NOMO-1 (cell line): ENCODE measurements at regions not wholly inside any gene's neighbourhood (a gene's known extent, or its start where the extent isn't known, plus 50 kb on each side); places are given as distances from the start of the nearest gene placed in this dataset.
"Not testable (repeated sequence)": the region's sequence is repeated elsewhere in the genome, so short reads cannot be mapped to it uniquely, and the experiment has no call there.

Source experiments
- DNase-seq, 2 experiments: peaks; one replicate each; lab custom pipeline; 2025; ENCODE audit not compliant: unreplicated experiment in 2 of 2; lab: John Stamatoyannopoulos, UW

- DNase-seq = no peak
Observed at GRCh38 chr22:27588915-27589314, 212.6 kb downstream of the MN1 start.

GRCh38 chr22:27591060-27591459 is 210.5 kb downstream of the MN1 start:
- DNase-seq = no peak

GRCh38 chr22:27593378-27593777 is 208.2 kb downstream of the MN1 start:
- no peak for DNase-seq

GRCh38 chr22:27594020-27594419 is 207.5 kb downstream of the MN1 start:
- no peak for DNase-seq

- DNase-seq = no peak
Observed at GRCh38 chr22:27594474-27595134, 207.0 kb downstream of the MN1 start.

- no peak for DNase-seq
Observed at GRCh38 chr22:27596133-27596870, 205.3 kb downstream of the MN1 start.

GRCh38 chr22:27597703-27598444 is 203.7 kb downstream of the MN1 start:
- DNase-seq = no peak

GRCh38 chr22:27598792-27599191 is 202.8 kb downstream of the MN1 start:
- peak; percentile 55 to 63 for DNase-seq

GRCh38 chr22:27601195-27601594 is 200.4 kb downstream of the MN1 start:
- no peak for DNase-seq

GRCh38 chr22:27602390-27602789 is 199.2 kb downstream of the MN1 start:
- DNase-seq = no peak

- DNase-seq = no peak
Observed at GRCh38 chr22:27603111-27603799, 198.3 kb downstream of the MN1 start.

GRCh38 chr22:27603800-27604144 is 197.8 kb downstream of the MN1 start:
- DNase-seq = no peak

GRCh38 chr22:27605390-27605789 is 196.2 kb downstream of the MN1 start:
- DNase-seq = no peak

GRCh38 chr22:27607750-27608149 is 193.8 kb downstream of the MN1 start:
- DNase-seq = not testable (repeated sequence)

- DNase-seq = no peak
Observed at GRCh38 chr22:27609451-27609888, 192.1 kb downstream of the MN1 start.

- DNase-seq = not testable (repeated sequence)
Observed at GRCh38 chr22:27610164-27610563, 191.4 kb downstream of the MN1 start.

GRCh38 chr22:27610863-27611786 is 190.4 kb downstream of the MN1 start:
- DNase-seq = no peak

- no peak for DNase-seq
Observed at GRCh38 chr22:27612115-27612514, 189.4 kb downstream of the MN1 start.

GRCh38 chr22:27613099-27614005 is 188.2 kb downstream of the MN1 start:
- no peak for DNase-seq
